WTC11 (cell line): ENCODE measurements at regions not wholly inside any gene's neighbourhood (a gene's known extent, or its start where the extent isn't known, plus 50 kb on each side); places are given as distances from the start of the nearest gene placed in this dataset.

ENCODE experiments used
- FOXJ3 ChIP-seq: sonication (generic); formaldehyde crosslinking; IDR thresholded peaks from 2 replicates; pipeline ENCODE4 v1.9.0; 2021; ENCODE audit warnings: missing genetic modification reagents, mild to moderate bottlenecking, borderline replicate concordance
- RELA ChIP-seq: sonication (generic); formaldehyde crosslinking; IDR thresholded peaks from 2 replicates; pipeline ENCODE4 v1.8.1; 2022; ENCODE audit warnings: missing genetic modification reagents, mild to moderate bottlenecking, borderline replicate concordance
- SP1 ChIP-seq: sonication (generic); formaldehyde crosslinking; conservative IDR thresholded peaks from 2 replicates; pipeline ENCODE4 v1.8.1; 2022; ENCODE audit warnings: missing genetic modification reagents
- ZBTB21 ChIP-seq: sonication (generic); formaldehyde crosslinking; IDR thresholded peaks from 2 replicates; pipeline ENCODE4 v1.8.1; 2023; ENCODE audit warnings: mild to moderate bottlenecking, missing genetic modification reagents, borderline replicate concordance
- TF ChIP-seq, protein P1 (sequence below): sonication (generic); formaldehyde crosslinking; IDR thresholded peaks from 2 replicates; pipeline ENCODE4 v1.8.1; 2022; ENCODE audit warnings: low read depth, mild to moderate bottlenecking, moderate library complexity, missing genetic modification reagents, borderline replicate concordance
- TF ChIP-seq, protein P2 (sequence below): fragments of 200-600 bp; IDR thresholded peaks from 2 replicates; pipeline ENCODE4 v1.8.0; 2022; ENCODE audit warnings: antibody characterized with exemption
- TF ChIP-seq, protein P3 (sequence below): sonication (generic); formaldehyde crosslinking; IDR thresholded peaks from 2 replicates; pipeline ENCODE4 v1.8.1; 2023; ENCODE audit warnings: mild to moderate bottlenecking, missing genetic modification reagents, moderate library complexity

DNA sequence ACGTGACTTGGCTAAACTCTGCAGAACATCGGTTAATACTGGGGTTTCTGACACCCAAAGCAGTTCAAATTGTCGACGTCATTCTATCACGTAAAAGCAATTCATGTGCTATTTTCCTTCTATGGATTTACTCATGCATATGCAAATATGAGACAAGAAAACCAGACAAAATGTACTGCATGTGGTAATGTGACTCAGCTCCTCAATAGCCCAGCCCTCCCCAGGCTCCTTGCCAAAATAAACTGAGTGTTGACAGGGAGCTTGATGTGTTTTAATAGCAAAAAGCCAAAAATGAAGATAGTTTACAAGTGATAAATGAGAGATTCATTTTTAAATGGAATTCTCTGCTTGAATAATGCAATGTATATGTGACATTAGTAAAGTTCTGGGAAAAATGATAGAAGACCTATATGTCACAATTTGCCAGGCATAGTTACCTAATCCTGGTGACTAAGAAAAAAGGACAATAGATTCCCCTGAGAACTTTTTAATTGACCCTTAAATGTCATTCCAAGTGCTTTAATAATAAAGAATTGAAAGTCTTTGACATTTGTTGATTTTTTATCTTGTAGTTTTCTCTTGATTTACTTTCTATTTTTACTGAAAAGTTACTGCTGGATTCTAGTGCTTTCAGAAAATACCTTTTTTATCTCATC lies 1700.6 kb upstream of the TENM3 start:
- TF ChIP-seq ZBTB21: no peak
- TF ChIP-seq RELA (CRISPR knock-in tag): no peak
- TF ChIP-seq FOXJ3 (CRISPR knock-in tag): no peak
- TF ChIP-seq SP1 (CRISPR knock-in tag): no peak
- TF ChIP-seq, protein P1, sequence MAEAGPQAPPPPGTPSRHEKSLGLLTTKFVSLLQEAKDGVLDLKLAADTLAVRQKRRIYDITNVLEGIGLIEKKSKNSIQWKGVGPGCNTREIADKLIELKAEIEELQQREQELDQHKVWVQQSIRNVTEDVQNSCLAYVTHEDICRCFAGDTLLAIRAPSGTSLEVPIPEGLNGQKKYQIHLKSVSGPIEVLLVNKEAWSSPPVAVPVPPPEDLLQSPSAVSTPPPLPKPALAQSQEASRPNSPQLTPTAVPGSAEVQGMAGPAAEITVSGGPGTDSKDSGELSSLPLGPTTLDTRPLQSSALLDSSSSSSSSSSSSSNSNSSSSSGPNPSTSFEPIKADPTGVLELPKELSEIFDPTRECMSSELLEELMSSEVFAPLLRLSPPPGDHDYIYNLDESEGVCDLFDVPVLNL (CRISPR knock-in tag): no peak
- TF ChIP-seq, protein P2, sequence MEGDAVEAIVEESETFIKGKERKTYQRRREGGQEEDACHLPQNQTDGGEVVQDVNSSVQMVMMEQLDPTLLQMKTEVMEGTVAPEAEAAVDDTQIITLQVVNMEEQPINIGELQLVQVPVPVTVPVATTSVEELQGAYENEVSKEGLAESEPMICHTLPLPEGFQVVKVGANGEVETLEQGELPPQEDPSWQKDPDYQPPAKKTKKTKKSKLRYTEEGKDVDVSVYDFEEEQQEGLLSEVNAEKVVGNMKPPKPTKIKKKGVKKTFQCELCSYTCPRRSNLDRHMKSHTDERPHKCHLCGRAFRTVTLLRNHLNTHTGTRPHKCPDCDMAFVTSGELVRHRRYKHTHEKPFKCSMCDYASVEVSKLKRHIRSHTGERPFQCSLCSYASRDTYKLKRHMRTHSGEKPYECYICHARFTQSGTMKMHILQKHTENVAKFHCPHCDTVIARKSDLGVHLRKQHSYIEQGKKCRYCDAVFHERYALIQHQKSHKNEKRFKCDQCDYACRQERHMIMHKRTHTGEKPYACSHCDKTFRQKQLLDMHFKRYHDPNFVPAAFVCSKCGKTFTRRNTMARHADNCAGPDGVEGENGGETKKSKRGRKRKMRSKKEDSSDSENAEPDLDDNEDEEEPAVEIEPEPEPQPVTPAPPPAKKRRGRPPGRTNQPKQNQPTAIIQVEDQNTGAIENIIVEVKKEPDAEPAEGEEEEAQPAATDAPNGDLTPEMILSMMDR: no peak
- TF ChIP-seq, protein P3, sequence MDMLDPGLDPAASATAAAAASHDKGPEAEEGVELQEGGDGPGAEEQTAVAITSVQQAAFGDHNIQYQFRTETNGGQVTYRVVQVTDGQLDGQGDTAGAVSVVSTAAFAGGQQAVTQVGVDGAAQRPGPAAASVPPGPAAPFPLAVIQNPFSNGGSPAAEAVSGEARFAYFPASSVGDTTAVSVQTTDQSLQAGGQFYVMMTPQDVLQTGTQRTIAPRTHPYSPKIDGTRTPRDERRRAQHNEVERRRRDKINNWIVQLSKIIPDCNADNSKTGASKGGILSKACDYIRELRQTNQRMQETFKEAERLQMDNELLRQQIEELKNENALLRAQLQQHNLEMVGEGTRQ: no peak
